Muscle layer of colon (tissue), 2 donors: ENCODE measurements at regions not wholly inside any gene's neighbourhood (a gene's known extent, or its start where the extent isn't known, plus 50 kb on each side); places are given as distances from the start of the nearest gene placed in this dataset.
"Not testable (repeated sequence)": the region's sequence is repeated elsewhere in the genome, so short reads cannot be mapped to it uniquely, and the experiment has no call there.

Experiments
- H3K27ac ChIP-seq: one replicate; pipeline ENCODE4 v1.7.0; 2013; ENCODE audit warnings: low read depth, mild to moderate bottlenecking, low read length, moderate library complexity
- H3K27me3 ChIP-seq, 2 donors: one replicate each; pipeline ENCODE4 v1.7.0; 2013; ENCODE audit warnings: low read length in 2 of 2, mild to moderate bottlenecking in 2 of 2; ENCODE audit not compliant: insufficient read depth in 2 of 2, control insufficient read depth in 1 of 2
- H3K36me3 ChIP-seq: one replicate; pipeline ENCODE4 v1.7.0; 2013; ENCODE audit warnings: mild to moderate bottlenecking, low read length; ENCODE audit not compliant: insufficient read depth
- H3K4me1 ChIP-seq: one replicate; pipeline ENCODE4 v1.7.0; 2013; ENCODE audit warnings: mild to moderate bottlenecking, low read length; ENCODE audit not compliant: insufficient read depth
- H3K4me3 ChIP-seq, 2 donors: one replicate each; pipeline ENCODE4 v1.7.0; 2013; ENCODE audit warnings: low read length in 2 of 2, low read depth in 1 of 2, mild to moderate bottlenecking in 1 of 2, moderate library complexity in 1 of 2
- H3K9ac ChIP-seq: one replicate; pipeline ENCODE4 v1.7.0; 2013; ENCODE audit warnings: low read length
- H3K9me3 ChIP-seq: one replicate; pipeline ENCODE4 v1.7.0; 2013; ENCODE audit warnings: mild to moderate bottlenecking, low read length
- donor health status: abdominal sarcoma.
- donor health status: Adenocarcinoma of cecum.

- Histone ChIP-seq H3K27me3 (no peaks in the 10 kb centered on the region), H3K4me1 (peaks cover 5% of the 10 kb centered on the region), H3K27ac (no peak overlapping the region), H3K4me3 (no peak overlapping the region), H3K9me3 (no peaks in the 10 kb centered on the region), H3K9ac (no peak overlapping the region), H3K36me3 (no peaks in the 10 kb centered on the region)
Observed at GRCh38 chr2:8322634-8323033, 359.2 kb upstream of the ID2 start.

GRCh38 chr2:8324164-8324856 lies 357.5 kb upstream of the ID2 start:
- no peaks in the 10 kb centered on the region for H3K9me3 ChIP-seq
- no peak overlapping the region for H3K27ac ChIP-seq
- H3K4me1 ChIP-seq = peaks cover 5% of the 10 kb centered on the region
- no peaks in the 10 kb centered on the region for H3K36me3 ChIP-seq
- no peak overlapping the region for H3K9ac ChIP-seq
- no peaks in the 10 kb centered on the region for H3K27me3 ChIP-seq
- no peak overlapping the region for H3K4me3 ChIP-seq

- H3K36me3 ChIP-seq = no peaks in the 10 kb centered on the region
- H3K9ac ChIP-seq = no peak overlapping the region
- no peaks in the 10 kb centered on the region for H3K27me3 ChIP-seq
- no peak overlapping the region for H3K4me3 ChIP-seq
- no peak overlapping the region for H3K27ac ChIP-seq
- peaks cover 5% of the 10 kb centered on the region for H3K4me1 ChIP-seq
- no peaks in the 10 kb centered on the region for H3K9me3 ChIP-seq
Observed at GRCh38 chr2:8324901-8325300, 357.0 kb upstream of the ID2 start.

- H3K4me1 ChIP-seq = no peaks in the 10 kb centered on the region
- H3K9me3 ChIP-seq = no peaks in the 10 kb centered on the region
- no peaks in the 10 kb centered on the region for H3K36me3 ChIP-seq
- H3K4me3 ChIP-seq = no peak overlapping the region
- H3K27ac ChIP-seq = no peak overlapping the region
- no peak overlapping the region for H3K9ac ChIP-seq
- no peaks in the 10 kb centered on the region for H3K27me3 ChIP-seq
Observed at GRCh38 chr2:8327371-8328100, 354.3 kb upstream of the ID2 start.

GRCh38 chr2:8328217-8328616 lies 353.6 kb upstream of the ID2 start:
- Histone ChIP-seq H3K9me3 (no peaks in the 10 kb centered on the region), H3K9ac (no peak overlapping the region), H3K27ac (no peak overlapping the region), H3K4me1 (no peaks in the 10 kb centered on the region), H3K4me3 (no peak overlapping the region), H3K36me3 (no peaks in the 10 kb centered on the region), H3K27me3 (no peaks in the 10 kb centered on the region)

- Histone ChIP-seq H3K9me3 (no peaks in the 10 kb centered on the region), H3K36me3 (no peaks in the 10 kb centered on the region), H3K27me3 (no peaks in the 10 kb centered on the region), H3K27ac (no peak overlapping the region), H3K4me3 (no peak overlapping the region), H3K4me1 (no peaks in the 10 kb centered on the region), H3K9ac (no peak overlapping the region)
Observed at GRCh38 chr2:8329660-8330622, 351.9 kb upstream of the ID2 start.

- H3K36me3 ChIP-seq = no peaks in the 10 kb centered on the region
- H3K9me3 ChIP-seq = no peaks in the 10 kb centered on the region
- no peaks in the 10 kb centered on the region for H3K4me1 ChIP-seq
- H3K4me3 ChIP-seq = no peak overlapping the region
- H3K27ac ChIP-seq = no peak overlapping the region
- H3K9ac ChIP-seq = no peak overlapping the region
- H3K27me3 ChIP-seq = no peaks in the 10 kb centered on the region
Observed at GRCh38 chr2:8331068-8331467, 350.8 kb upstream of the ID2 start.

- Histone ChIP-seq H3K27me3 (no peaks in the 10 kb centered on the region), H3K9ac (no peak overlapping the region), H3K27ac (no peak overlapping the region), H3K4me1 (no peaks in the 10 kb centered on the region), H3K36me3 (no peaks in the 10 kb centered on the region), H3K9me3 (no peaks in the 10 kb centered on the region), H3K4me3 (no peak overlapping the region)
Observed at GRCh38 chr2:8332646-8333045, 349.2 kb upstream of the ID2 start.

- H3K4me3 ChIP-seq = no peak overlapping the region
- H3K9me3 ChIP-seq = no peaks in the 10 kb centered on the region
- no peaks in the 10 kb centered on the region for H3K4me1 ChIP-seq
- H3K27ac ChIP-seq = no peak overlapping the region
- no peaks in the 10 kb centered on the region for H3K36me3 ChIP-seq
- H3K27me3 ChIP-seq = no peaks in the 10 kb centered on the region
- H3K9ac ChIP-seq = no peak overlapping the region
Observed at GRCh38 chr2:8333177-8333831, 348.6 kb upstream of the ID2 start.

GRCh38 chr2:8333832-8334187 lies 348.0 kb upstream of the ID2 start:
- not testable (repeated sequence) for H3K36me3 ChIP-seq, H3K9ac ChIP-seq, H3K4me1 ChIP-seq, H3K9me3 ChIP-seq, H3K27me3 ChIP-seq, H3K4me3 ChIP-seq, H3K27ac ChIP-seq

- Histone ChIP-seq H3K27me3 (no peaks in the 10 kb centered on the region), H3K9ac (no peak overlapping the region), H3K4me1 (no peaks in the 10 kb centered on the region), H3K27ac (no peak overlapping the region), H3K9me3 (no peaks in the 10 kb centered on the region), H3K4me3 (no peak overlapping the region), H3K36me3 (no peaks in the 10 kb centered on the region)
Observed at GRCh38 chr2:8334866-8335325, 347.0 kb upstream of the ID2 start.
